Activated gamma-delta T cell treated with Interleukin-2 at 50 U/mL for 16 hours (primary cell): ENCODE measurements at regions not wholly inside any gene's neighbourhood (a gene's known extent, or its start where the extent isn't known, plus 50 kb on each side); places are given as distances from the start of the nearest gene placed in this dataset.
"Not testable (repeated sequence)": the region's sequence is repeated elsewhere in the genome, so short reads cannot be mapped to it uniquely, and the experiment has no call there.

Experiments
- DNase-seq: peaks from one replicate; pipeline ENCODE4 v3.0.0-alpha.2; 2020

DNA sequence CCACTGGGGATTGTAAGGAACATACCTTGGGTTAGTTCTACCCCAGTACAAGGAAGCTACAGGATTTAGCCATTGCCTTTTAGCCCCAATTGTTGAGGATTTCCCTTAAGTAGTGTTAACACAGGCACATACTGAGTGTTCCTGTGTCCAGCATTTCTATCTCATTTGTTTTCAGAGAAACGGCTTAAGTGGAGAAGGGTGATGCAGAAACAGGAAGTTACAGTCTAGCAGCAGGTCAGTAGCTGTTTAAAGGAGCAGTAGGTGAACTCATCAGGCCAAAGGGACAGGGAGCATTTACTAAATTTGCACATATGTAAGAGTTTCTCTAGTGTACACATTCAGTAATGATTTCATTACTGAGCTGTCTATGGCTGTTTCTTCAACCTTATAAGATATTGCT is 644.2 kb upstream of the GJE1 start:
- DNase-seq: no peak

DNA sequence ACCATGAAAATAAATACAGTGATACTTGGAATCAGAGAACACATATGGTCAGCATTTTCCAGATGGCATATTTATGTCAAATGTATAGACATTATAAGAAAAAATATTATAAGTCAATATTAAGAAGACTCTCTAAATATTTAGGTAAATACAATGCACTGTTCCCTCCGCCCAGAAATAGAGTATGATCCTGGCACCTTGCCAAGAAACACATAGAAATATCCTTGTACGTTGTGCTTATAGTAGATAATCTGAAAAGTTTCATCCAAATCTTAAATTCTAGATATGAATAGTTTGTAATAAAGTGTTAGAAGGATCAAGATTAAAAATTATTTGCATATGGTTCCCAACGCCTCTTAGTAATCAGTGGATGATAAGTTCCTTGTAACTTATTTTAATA is 645.8 kb upstream of the GJE1 start:
- DNase-seq: no peak

GRCh38 chr6:141484711-141485110 is 648.0 kb upstream of the GJE1 start:
- DNase-seq: no peak

DNA sequence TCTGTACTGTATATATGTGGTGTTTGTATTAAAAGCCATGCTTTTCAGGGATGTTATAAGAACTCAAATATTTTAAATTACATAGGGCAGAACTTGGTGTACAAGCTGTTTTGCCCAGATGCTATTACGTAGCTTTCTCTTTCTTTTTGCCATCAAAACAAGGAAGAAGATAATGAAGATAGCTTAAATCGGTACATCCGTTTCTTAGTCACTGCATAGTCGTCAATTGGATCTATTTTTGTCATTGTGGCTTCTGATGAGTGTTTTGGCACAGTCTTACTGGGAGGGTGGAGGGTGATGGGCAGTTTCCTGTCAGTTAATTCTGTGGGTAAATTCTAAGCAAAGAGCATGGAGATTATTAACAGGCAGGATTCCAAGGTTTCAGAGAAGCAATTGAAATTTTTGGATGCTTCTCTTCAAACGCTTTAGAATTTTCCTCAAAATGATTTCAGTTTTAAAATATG is 649.1 kb upstream of the GJE1 start:
- DNase-seq: peak; percentile 48

DNA sequence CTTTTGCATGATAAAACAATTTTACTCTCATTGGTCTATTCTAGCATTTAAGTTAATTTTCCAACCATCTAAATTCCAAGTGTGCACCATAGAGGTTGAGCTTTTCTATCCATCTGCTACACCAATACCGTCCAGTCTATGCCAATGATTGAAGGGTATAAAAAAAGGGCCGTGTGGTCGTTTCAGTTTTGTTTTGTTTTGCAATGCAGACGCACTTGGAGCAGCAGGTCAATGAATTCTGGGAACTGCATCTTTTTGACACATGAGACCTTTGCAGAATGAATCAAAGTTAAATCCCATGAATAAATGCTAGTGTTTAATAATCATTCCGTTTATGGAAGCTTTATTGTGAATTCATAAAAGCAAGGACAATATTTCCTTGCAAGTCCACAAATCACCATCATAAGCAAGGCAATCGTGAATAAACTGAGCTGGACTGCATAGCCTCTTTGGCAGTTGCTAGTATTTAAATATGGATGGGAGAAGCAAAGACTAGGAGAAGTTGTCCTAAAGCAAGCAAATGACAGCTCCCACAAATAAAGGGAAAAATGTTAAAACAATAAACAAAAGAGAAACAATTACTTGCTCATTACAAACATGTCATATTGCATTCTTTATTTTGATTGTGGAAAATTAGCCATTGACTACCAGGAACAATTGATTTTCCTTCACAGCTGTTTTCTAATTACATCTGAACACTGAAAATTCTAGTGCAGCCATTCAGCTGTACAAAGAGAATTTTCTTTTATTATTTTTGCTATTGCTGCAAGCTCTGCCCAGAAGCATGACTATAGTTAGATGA is 649.7 kb upstream of the GJE1 start:
- DNase-seq: no peak

- no peak for DNase-seq
Observed at GRCh38 chr6:141475259-141475658, 657.5 kb upstream of the GJE1 start.

GRCh38 chr6:141472162-141472928 is 660.4 kb upstream of the GJE1 start:
- no peak for DNase-seq

- DNase-seq: no peak
Observed at GRCh38 chr6:141470810-141471209, 661.9 kb upstream of the GJE1 start.

GRCh38 chr6:141467881-141468280 is 664.8 kb upstream of the GJE1 start:
- DNase-seq: no peak

DNA sequence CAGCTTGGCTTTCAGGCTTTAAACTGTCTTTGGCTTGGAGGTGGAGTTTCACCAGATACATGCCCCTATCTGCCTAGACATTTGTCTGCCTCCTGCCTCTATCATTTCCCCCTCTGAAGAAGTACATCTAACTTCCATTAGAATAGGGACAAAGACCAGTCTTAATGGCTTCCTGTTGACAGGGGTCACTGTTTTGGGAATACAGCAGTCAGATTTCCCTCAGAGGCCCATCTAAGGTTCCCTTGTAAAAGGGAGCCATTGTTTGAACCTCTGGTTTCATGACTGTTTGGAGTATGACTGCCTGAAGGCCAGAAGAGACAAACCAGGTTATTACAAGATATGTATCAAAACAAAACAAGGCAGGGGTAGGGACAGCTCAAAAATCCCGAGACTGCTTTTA is 665.7 kb upstream of the GJE1 start:
- no peak for DNase-seq

- DNase-seq: no peak
Observed at GRCh38 chr6:141464896-141465295, 667.8 kb upstream of the GJE1 start.

DNA sequence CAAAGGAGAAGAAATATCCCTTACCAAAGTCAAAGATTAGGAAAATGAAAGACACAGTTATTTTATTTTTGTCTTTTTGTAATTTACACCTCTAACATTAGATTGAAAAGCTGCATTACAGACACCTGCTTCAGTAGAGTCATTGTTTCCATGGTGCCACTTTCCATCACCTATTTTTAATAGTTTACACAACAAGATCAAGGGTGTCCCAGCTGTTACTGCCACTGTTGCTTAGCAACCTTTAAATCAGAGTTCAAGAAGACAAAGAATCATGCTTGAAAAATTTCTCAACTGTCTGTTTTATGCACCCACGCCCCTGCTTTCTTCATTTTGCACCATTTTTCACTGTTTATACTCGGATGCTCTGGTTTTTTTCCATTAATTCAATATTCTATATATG is 668.2 kb upstream of the GJE1 start:
- no peak for DNase-seq

GRCh38 chr6:141463237-141463977 is 669.3 kb upstream of the GJE1 start:
- no peak for DNase-seq

DNA sequence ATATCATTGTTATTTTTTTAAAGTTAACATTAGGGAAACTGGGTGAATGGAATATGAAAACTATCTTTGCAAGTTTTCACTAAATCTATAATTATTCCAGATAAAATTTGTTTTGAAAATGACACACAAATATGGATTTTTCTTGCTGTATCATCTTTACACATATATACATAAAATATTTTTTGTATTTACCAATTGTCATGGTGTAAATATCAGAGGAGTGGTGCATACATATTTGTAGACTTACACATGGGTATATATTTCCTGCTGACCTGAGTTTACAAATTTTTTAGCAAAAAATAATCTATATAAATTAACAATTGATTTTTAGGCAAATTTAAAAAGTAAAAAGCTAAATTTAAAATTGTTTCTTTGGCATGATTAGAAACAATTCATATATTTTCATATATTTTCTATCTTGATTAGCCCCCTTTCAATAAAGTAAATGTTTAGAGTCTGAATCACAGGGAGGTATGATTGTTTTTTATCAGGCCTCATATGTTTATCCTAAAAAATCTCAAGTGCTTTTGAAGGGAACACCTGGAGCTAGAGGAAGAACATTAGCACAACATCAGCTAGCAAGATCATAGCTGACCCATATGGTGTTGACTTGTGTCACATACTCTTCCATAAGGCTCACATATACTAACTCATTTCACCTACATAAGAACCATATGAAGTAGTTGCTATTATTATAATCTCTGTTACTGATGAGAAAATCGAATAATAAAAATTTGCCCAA is 671.8 kb upstream of the GJE1 start:
- no peak for DNase-seq

DNA sequence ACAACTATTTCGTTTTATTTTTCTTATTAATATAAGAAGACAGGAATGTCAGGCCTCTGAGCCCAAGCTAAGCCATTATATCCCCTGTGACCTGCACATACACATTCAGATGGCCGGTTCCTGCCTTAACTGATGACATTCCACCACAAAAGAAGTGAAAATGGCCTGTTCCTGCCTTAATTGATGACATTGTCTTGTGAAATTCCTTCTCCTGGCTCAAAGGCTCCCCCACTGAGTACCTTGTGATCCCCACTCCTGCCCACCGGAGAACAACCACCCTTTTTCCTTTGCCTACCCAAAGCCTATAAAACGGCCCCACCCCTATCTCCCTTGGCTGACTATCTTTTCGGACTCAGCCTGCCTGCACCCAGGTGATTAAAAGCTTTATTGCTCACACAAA is 672.5 kb upstream of the GJE1 start:
- DNase-seq: not testable (repeated sequence)

DNA sequence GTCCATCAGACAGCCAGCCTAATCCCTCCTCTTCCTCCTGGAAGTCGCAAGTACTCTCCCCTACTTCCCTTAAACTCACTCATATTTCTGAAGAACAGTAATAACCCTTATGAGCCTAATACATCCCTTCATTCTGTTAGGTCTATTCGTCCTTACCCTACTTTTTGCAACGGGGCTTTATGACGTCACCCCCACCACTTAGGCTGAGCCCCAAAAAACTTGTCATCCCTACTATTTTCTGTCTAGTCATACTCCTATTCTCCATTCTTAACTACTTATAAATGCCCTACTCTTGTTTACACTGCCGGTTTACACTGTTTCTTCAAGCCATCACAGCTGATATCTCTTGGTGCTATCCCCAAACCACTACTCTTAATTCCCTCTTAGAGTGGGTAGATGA is 674.7 kb upstream of the GJE1 start:
- not testable (repeated sequence) for DNase-seq

DNA sequence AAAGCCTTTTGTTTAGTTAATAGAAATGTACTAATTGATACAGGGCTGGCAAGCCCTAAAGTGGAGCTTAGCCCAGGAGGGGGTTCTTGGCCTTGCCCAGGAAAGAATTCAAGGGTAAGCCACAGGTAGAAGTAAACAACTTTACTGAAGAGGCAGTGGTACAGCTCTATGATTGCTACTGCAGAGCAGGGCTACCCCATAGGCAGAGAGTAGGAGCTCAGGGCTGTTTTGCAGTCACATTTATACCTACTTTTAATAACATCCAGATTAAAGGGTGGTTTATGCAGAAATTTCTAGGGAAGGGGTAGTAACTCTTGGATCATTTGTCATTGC is 680.4 kb upstream of the GJE1 start:
- no peak for DNase-seq

- no peak for DNase-seq
Observed at GRCh38 chr6:141451511-141452353, 681.0 kb upstream of the GJE1 start.

DNA sequence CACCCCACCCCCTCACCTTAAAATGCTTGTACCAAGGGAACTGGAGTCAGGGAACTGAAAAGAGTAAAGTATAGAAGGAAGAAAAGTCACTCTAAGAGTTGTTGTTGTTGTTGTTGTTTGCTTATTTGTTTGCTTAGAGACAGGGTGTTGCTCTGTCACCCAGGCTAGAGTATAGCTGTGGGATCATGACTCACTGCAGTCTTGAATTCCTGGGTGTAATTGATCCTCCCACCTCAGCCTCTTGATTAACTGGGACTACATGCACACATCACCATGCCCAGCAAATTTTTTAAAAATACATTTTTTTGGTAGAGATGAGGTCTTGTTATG is 681.6 kb upstream of the GJE1 start:
- DNase-seq: no peak

DNA sequence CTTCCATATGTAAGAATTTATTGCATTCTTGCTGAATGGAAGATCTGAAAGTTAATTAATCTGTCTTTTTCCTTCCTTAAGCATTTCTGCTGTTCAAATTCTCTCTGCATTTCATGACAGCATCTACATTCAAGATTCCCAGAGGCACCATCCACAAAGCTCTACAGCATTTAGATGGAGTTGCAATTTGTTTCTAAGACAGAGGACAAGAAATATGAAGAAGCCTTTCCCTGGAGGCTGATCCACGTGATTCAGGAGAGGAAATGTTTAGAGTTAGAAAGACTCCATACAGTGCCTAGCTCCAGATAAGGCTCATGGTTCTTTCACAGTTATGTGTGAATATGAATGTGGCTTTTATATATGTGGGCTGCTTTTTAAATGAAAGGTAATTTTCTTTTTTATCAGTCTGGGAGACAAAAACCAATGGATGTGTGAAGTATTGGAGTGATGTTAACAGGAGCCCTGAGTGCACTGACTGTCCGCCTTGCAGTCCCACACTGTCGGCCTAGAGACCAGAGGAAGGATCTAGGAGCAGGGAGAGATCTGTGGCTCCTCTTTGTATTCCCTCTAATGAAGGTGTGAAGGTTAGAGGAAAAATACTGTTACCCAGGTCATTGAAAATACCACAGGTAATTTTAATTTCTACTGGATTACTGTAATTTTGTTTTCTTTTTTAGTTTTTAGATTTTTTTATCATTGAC is 686.6 kb upstream of the GJE1 start:
- DNase-seq: no peak

DNA sequence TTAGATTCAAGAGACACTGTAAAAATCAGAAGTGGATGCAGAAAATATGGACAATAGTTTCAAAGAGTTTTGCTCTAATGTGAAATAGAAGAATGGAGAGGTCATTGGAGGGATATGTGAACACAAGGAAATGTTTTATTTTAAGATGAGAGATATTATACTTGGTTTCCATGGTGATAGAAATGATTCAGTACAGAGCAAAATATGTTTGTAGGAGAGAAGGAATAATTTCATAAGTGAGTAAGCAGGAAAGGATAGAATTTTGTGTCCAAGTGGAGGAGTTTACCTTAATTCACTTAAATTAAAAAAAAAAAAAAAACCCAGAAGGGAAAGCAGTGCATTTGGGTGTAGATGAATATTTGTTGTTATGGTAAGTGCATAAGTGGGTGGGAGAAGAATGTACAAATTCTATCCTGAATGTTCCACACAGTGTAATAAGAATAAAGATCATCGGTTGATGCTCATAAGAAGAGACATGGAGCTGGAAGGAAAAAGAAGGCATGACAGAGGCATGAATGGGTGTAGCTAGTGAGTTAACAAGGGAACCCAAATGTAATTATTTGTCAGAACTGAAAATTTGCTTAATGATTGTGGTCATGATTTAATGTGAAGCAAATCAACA is 688.9 kb upstream of the GJE1 start:
- DNase-seq: no peak
